ENCODE measurements at regions not wholly inside any gene's neighbourhood (a gene's known extent, or its start where the extent isn't known, plus 50 kb on each side); places are given as distances from the start of the nearest gene placed in this dataset.

GRCh38 chr3:161731968-161732367 lies 235.4 kb downstream of the OTOL1 start:
- H3K4me3 ChIP-seq: no peak overlapping the region
- no peaks in the 10 kb centered on the region for H3K4me1 ChIP-seq
- TF ChIP-seq CTCF (IDR thresholded peaks at IDR 0.05): no peak
- no peaks in the 10 kb centered on the region for H3K27me3 ChIP-seq (ENCODE audit: low read depth)
- DNase-seq (no peak), ATAC-seq (no peak)
- H3K36me3 ChIP-seq: no peaks in the 10 kb centered on the region
- intact Hi-C loops (cut with DNase I): no loop called here
- no peaks in the 10 kb centered on the region for H3K9me3 ChIP-seq
- H3K27ac ChIP-seq: no peak overlapping the region

DNA sequence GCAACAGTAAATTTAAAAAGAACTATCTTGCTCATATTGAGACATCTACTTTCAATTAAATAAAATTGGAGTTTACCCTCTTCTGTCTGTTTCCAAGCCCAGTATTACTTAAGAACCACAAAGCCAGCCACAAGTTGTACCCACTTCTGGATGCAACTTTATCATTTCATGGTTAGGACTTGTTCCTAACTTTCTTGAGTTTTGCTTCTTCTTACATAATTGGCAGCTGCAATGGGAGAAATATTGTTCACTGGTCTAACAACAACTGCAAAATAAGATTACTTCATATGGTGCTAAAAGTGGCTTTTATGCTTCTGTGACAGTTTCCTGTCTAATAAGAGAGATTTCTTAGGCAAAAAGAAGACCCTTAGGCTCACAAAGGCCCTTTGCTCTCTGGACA lies 240.6 kb downstream of the OTOL1 start:
- no peak for TF ChIP-seq CTCF (IDR thresholded peaks at IDR 0.05)
- Histone ChIP-seq H3K4me1 (no peaks in the 10 kb centered on the region), H3K9me3 (no peaks in the 10 kb centered on the region), H3K4me3 (no peak overlapping the region), H3K36me3 (no peaks in the 10 kb centered on the region), H3K27ac (no peak overlapping the region), H3K27me3 (ENCODE audit: low read depth) (no peaks in the 10 kb centered on the region)
- DNase-seq: no peak
- intact Hi-C loops (cut with DNase I): no loop called here
- ATAC-seq: no peak

DNA sequence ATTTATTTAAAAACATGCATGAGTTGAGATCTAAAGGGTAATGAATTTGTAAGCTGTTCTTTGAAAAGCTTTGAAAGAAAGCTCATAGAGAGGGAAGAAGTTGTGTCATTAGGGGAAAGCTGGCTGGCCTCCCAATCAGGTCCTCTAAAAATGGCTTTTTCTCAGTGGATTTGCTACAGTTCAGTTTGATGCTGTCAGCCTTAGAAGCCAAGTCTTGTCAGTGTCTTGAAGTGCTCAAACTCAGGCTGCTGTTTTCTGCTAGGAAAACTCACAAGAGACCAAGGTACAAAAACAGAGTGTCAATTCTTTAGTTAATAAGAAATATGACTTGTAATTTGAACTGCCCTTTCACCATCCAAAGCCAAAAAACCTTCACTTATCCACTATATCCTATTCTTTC lies 243.8 kb downstream of the OTOL1 start:
- intact Hi-C loops (cut with DNase I): no loop called here
- Histone ChIP-seq H3K36me3 (no peaks in the 10 kb centered on the region), H3K4me3 (no peak overlapping the region), H3K9me3 (no peaks in the 10 kb centered on the region), H3K27ac (no peak overlapping the region), H3K4me1 (no peaks in the 10 kb centered on the region), H3K27me3 (ENCODE audit: low read depth) (no peaks in the 10 kb centered on the region)
- DNase-seq (no peak), ATAC-seq (no peak)
- no peak for TF ChIP-seq CTCF (IDR thresholded peaks at IDR 0.05)

GRCh38 chr3:161744366-161744765 lies 247.8 kb downstream of the OTOL1 start:
- H3K4me1 ChIP-seq: no peaks in the 10 kb centered on the region
- intact Hi-C loops (cut with DNase I): no loop called here
- no peak overlapping the region for H3K27ac ChIP-seq
- no peaks in the 10 kb centered on the region for H3K27me3 ChIP-seq (ENCODE audit: low read depth)
- no peak for ATAC-seq
- no peak for DNase-seq
- H3K9me3 ChIP-seq: no peaks in the 10 kb centered on the region
- H3K36me3 ChIP-seq: no peaks in the 10 kb centered on the region
- TF ChIP-seq CTCF (IDR thresholded peaks at IDR 0.05): no peak
- H3K4me3 ChIP-seq: no peak overlapping the region

- ATAC-seq (no peak), DNase-seq (no peak)
- Histone ChIP-seq H3K36me3 (no peaks in the 10 kb centered on the region), H3K27me3 (ENCODE audit: low read depth) (no peaks in the 10 kb centered on the region), H3K27ac (no peak overlapping the region), H3K4me3 (no peak overlapping the region), H3K9me3 (no peaks in the 10 kb centered on the region), H3K4me1 (no peaks in the 10 kb centered on the region)
- no peak for TF ChIP-seq CTCF (IDR thresholded peaks at IDR 0.05)
- intact Hi-C loops (cut with DNase I): no loop called here
These were observed 249.1 kb downstream of the OTOL1 start for GRCh38 chr3:161745741-161746140.

- H3K27ac ChIP-seq: no peak overlapping the region
- ATAC-seq (no peak), DNase-seq (no peak)
- H3K27me3 ChIP-seq (ENCODE audit: low read depth): no peaks in the 10 kb centered on the region
- H3K4me1 ChIP-seq: no peaks in the 10 kb centered on the region
- H3K4me3 ChIP-seq: no peak overlapping the region
- no peak for TF ChIP-seq CTCF (IDR thresholded peaks at IDR 0.05)
- intact Hi-C loops (cut with DNase I): no loop called here
- no peaks in the 10 kb centered on the region for H3K36me3 ChIP-seq
- H3K9me3 ChIP-seq: no peaks in the 10 kb centered on the region
These were observed 251.4 kb downstream of the OTOL1 start for GRCh38 chr3:161748049-161748448.
